Posterior cingulate gyrus (tissue), 11 donors: ENCODE measurements at regions not wholly inside any gene's neighbourhood (a gene's known extent, or its start where the extent isn't known, plus 50 kb on each side); places are given as distances from the start of the nearest gene placed in this dataset.

Experiments used
- DNase-seq, 10 donors: peaks; one replicate each; pipeline versions ENCODE4 v3.0.0 to v3.0.0-alpha.2; 2020 to 2021; ENCODE audit warnings: mixed read lengths in 3 of 10
- intact Hi-C: fragments of 100-400 bp; cut with DNase I; formaldehyde crosslinking; loops from one replicate; pipeline ENCODE4 v1.15.1; 2023

DNA sequence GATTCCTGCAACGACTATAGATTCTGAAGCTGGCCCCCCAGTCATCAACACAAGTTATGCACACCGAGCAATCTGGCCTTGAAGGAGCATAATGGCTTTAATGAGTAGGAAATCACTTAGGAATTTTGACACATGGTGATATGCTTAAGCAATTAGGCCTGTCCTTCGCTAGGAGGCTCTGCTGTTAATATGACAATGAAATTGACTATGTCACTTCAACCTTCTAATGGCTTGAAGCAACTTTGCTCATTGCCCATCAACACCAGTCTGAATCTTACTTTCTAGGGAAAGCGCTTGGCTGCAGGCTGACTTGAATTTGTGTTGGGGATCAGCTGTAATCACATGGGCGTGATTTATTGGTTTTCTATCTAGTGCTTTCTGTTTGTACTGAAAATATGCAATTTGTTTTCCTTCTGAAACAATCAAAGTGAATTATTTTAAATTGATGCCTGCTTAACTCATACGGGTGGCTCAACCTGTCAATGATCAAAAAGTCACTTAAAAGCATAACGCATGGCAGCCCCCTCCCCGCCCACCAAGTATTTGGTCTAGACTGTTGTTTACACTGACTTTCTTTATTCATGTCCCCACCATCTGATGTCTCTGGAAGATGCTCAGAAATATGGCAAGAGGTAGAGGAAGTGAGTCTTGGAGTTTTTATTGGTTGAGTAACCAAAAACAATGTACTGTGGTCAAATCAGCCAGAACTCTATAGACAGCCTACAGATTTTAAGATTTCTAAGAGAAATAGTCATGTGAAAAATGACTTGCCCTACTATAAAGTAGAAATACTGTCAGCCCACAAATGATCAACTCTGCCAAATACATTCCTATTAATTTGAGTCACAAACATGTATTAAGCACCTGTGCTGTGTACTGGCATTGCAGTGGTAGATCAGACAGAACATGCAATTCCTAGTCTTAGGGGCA, 344.9 kb downstream of the RBM43 start:
- intact Hi-C loops: no loop called here

GRCh38 chr2:150911766-150912280, 349.8 kb downstream of the RBM43 start:
- intact Hi-C loops: no loop called here
- DNase-seq: peak in 2 of 10 donors; percentile 33 to 53

More for the DNA sequence above, 344.9 kb downstream of the RBM43 start:
- DNase-seq: no peak

DNA sequence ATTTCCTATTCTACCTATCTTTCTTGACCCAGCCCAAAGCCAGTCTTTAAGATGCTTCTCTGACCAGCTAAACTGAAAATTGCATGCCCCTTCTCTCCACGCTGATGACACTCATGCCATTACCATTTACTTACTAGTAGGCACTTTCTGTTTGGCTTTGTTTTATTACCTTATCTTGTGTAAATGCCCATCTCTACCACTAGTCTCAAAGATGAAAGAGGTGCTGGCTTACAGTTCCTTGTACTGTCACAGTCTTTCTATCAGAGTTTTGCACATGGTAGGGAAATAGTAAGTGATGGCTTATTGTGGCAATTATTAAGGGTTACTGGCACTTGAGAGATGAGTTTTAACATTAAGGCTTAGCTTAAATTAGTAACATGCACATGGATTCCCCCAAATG, 352.1 kb downstream of the RBM43 start:
- no peak for DNase-seq
- intact Hi-C loops: no loop called here

DNA sequence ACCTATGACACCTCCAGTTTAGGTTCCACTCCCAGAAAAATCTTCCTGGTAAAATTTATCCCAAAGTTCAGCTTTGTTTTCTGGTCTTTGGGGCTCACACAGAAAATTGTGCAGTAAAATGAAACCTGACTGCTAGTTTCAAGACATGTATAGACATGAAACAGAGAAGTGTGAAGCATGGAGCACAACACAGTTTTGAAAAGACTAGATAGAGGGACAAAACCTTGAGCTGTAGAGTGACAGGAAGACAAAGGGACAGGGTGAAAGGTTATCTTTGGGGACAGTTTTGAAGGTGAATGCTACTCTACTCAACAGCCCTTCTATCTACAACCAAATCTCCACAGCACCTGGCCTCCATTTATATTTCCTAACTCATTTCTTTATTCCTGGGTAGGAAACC, 352.6 kb downstream of the RBM43 start:
- no peak for DNase-seq
- intact Hi-C loops: no loop called here

GRCh38 chr2:150907466-150907865, 354.2 kb downstream of the RBM43 start:
- peak in 1 of 10 donors; percentile 61 for DNase-seq
- intact Hi-C loops: no loop called here

GRCh38 chr2:150903461-150903860, 358.2 kb downstream of the RBM43 start:
- intact Hi-C loops: no loop called here
- no peak for DNase-seq

GRCh38 chr2:150903055-150903454, 358.6 kb downstream of the RBM43 start:
- intact Hi-C loops: no loop called here
- no peak for DNase-seq

GRCh38 chr2:150900913-150901312, 360.8 kb downstream of the RBM43 start:
- intact Hi-C loops: no loop called here
- DNase-seq: no peak

GRCh38 chr2:150895968-150896367, 365.7 kb downstream of the RBM43 start:
- DNase-seq: no peak
- intact Hi-C loops: no loop called here

- DNase-seq: no peak
- intact Hi-C loops: no loop called here
Observed at GRCh38 chr2:150889141-150889540, 372.5 kb downstream of the RBM43 start.

DNA sequence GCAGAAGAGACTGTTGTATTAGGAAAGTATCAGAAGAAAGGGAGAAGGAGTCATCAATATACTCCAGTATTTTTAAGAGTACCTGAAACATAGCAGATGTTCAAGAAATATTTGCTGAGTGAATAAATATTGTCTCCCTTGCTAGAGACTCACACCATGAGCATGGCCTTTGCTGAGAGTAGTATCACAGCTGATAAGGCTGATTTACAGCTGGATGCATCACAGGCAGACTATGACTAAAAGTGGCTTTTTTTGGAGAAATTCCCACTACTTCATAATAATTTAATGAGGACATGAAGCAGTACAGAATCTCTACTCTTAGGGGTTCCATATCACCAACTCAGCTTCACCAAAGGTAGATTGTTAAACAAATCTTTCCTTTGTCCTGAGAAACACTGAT, 373.3 kb downstream of the RBM43 start:
- intact Hi-C loops: no loop called here

GRCh38 chr2:150887926-150888325, 373.7 kb downstream of the RBM43 start:
- no peak for DNase-seq
- intact Hi-C loops: no loop called here

More for the DNA sequence above, 373.3 kb downstream of the RBM43 start:
- no peak for DNase-seq

- DNase-seq: no peak
- intact Hi-C loops: no loop called here
Observed at GRCh38 chr2:150885774-150886386, 375.8 kb downstream of the RBM43 start.

DNA sequence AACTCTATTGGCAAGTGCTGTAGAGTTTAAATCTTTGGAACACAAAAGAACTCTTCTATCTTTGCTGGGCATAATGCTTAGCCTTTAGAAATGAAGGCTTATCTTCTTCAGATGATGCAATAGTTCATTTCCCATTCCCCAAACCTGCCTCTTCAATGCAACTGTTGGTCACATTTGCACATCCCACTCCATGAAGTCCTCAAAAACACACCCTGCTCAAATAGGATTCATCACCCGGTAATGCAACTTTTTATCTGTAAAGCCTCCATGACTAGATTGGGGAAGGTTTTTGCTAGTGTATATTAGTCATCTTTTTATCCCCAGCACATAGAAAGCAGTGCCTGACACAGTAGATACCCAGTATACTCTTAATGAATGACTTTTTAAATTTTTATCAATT, 376.4 kb downstream of the RBM43 start:
- no peak for DNase-seq
- intact Hi-C loops: no loop called here

GRCh38 chr2:150883613-150883895, 378.1 kb downstream of the RBM43 start:
- DNase-seq: no peak
- intact Hi-C loops: no loop called here

GRCh38 chr2:150882751-150883612, 378.7 kb downstream of the RBM43 start:
- intact Hi-C loops: no loop called here

GRCh38 chr2:150880986-150881385, 380.7 kb downstream of the RBM43 start:
- intact Hi-C loops: no loop called here
- no peak for DNase-seq

More at GRCh38 chr2:150882751-150883612, 378.7 kb downstream of the RBM43 start:
- no peak for DNase-seq

GRCh38 chr2:150878356-150878755, 383.3 kb downstream of the RBM43 start:
- intact Hi-C loops: no loop called here
- no peak for DNase-seq

GRCh38 chr2:150876251-150876950, 385.3 kb downstream of the RBM43 start:
- intact Hi-C loops: no loop called here
- DNase-seq: no peak

DNA sequence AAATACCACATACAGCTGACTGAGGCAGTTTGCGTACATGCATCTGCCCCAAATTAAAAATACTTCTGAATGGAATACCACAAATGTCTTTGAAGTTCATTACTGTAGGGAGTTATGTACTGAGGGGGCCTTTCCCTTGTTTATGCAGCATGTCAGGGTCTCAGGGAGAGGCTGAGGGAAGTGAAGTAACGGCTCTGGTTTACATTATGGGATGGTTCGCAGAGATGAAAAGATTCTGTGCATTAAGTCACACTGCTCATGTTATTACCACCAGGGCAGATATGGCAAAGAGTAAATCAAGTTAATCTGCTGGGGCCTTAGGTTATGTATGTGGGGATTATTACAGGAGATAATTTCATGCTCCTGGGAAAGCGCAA, 385.9 kb upstream of the RND3 start:
- no peak for DNase-seq
- intact Hi-C loops: no loop called here
